Kidney epithelial cell (primary cell): ENCODE measurements at regions not wholly inside any gene's neighbourhood (a gene's known extent, or its start where the extent isn't known, plus 50 kb on each side); places are given as distances from the start of the nearest gene placed in this dataset.
A peak's percentile ranks its signal among the peaks of the same experiment; 100 is the strongest.

Source experiments
- DNase-seq: peaks from one replicate; pipeline ENCODE4 v3.0.0-alpha.2; 2010; ENCODE audit warnings: low read depth
- H3K27me3 ChIP-seq: 2 replicates; pipeline ENCODE4 v1.6.0; 2011; ENCODE audit warnings: low read length; ENCODE audit not compliant: control insufficient read depth, insufficient read depth
- H3K36me3 ChIP-seq: 2 replicates; pipeline ENCODE4 v1.5.1; 2011; ENCODE audit warnings: low read length; ENCODE audit not compliant: control insufficient read depth, insufficient read depth
- H3K4me3 ChIP-seq: 2 replicates; pipeline ENCODE4 v1.5.1; 2011; ENCODE audit warnings: low read depth, mild to moderate bottlenecking, control low read depth, low read length
- CTCF ChIP-seq: IDR thresholded peaks from 2 replicates; pipeline ENCODE4 v1.5.1; 2011; ENCODE audit warnings: mild to moderate bottlenecking, moderate library complexity, low read length, control low read depth, inconsistent platforms; ENCODE audit not compliant: insufficient read depth, poor library complexity, severe bottlenecking

- Histone ChIP-seq H3K27me3 (no peaks in the 10 kb centered on the region), H3K4me3 (no peak overlapping the region), H3K36me3 (no peaks in the 10 kb centered on the region)
- no peak for DNase-seq
- TF ChIP-seq CTCF: no peak
Observed at GRCh38 chr16:35370617-35371016, 1911.2 kb downstream of the TP53TG3F start.

- Histone ChIP-seq H3K27me3 (no peaks in the 10 kb centered on the region), H3K4me3 (no peak overlapping the region), H3K36me3 (no peaks in the 10 kb centered on the region)
- no peak for TF ChIP-seq CTCF
- no peak for DNase-seq
Observed at GRCh38 chr16:35377142-35377541, 1917.7 kb downstream of the TP53TG3F start.

GRCh38 chr16:35386619-35387018 lies 1927.2 kb downstream of the TP53TG3F start:
- H3K27me3 ChIP-seq: no peaks in the 10 kb centered on the region
- DNase-seq: no peak
- no peak overlapping the region for H3K4me3 ChIP-seq
- no peak for TF ChIP-seq CTCF
- no peaks in the 10 kb centered on the region for H3K36me3 ChIP-seq

- DNase-seq: no peak
Observed at GRCh38 chr16:35391328-35391727, 1931.9 kb downstream of the TP53TG3F start.

GRCh38 chr16:35398180-35398579 lies 1938.8 kb downstream of the TP53TG3F start:
- Histone ChIP-seq H3K36me3 (no peaks in the 10 kb centered on the region), H3K4me3 (no peak overlapping the region), H3K27me3 (no peaks in the 10 kb centered on the region)
- TF ChIP-seq CTCF: no peak
- no peak for DNase-seq

More at GRCh38 chr16:35391328-35391727, 1931.9 kb downstream of the TP53TG3F start:
- TF ChIP-seq CTCF: peak; percentile 19
- no peaks in the 10 kb centered on the region for H3K36me3 ChIP-seq
- no peaks in the 10 kb centered on the region for H3K27me3 ChIP-seq
- no peak overlapping the region for H3K4me3 ChIP-seq

GRCh38 chr16:35399133-35399532 lies 1939.7 kb downstream of the TP53TG3F start:
- no peak for TF ChIP-seq CTCF
- no peak overlapping the region for H3K4me3 ChIP-seq
- no peaks in the 10 kb centered on the region for H3K36me3 ChIP-seq
- no peaks in the 10 kb centered on the region for H3K27me3 ChIP-seq
- no peak for DNase-seq
